Activated naive CD8-positive, alpha-beta T cell treated with anti-CD3 and anti-CD28 coated beads, Interleukin-2, amount 50 U/mL, for 16 hours (primary cell): ENCODE measurements at regions not wholly inside any gene's neighbourhood (a gene's known extent, or its start where the extent isn't known, plus 50 kb on each side); places are given as distances from the start of the nearest gene placed in this dataset.

ENCODE experiments used
- DNase-seq: peaks from one replicate; pipeline ENCODE4 v3.0.0-alpha.2; 2020; ENCODE audit warnings: low read depth, low spot score

- DNase-seq, result no peak
Measured at GRCh38 chr2:47315475-47315874, 53.6 kb upstream of the EPCAM start.

GRCh38 chr2:47313728-47314127 is 55.4 kb upstream of the EPCAM start:
- DNase-seq, result no peak

GRCh38 chr2:47313141-47313691 is 55.9 kb upstream of the EPCAM start:
- no peak for DNase-seq

- no peak for DNase-seq
Measured at GRCh38 chr2:47312491-47312850, 56.6 kb upstream of the EPCAM start.

DNA sequence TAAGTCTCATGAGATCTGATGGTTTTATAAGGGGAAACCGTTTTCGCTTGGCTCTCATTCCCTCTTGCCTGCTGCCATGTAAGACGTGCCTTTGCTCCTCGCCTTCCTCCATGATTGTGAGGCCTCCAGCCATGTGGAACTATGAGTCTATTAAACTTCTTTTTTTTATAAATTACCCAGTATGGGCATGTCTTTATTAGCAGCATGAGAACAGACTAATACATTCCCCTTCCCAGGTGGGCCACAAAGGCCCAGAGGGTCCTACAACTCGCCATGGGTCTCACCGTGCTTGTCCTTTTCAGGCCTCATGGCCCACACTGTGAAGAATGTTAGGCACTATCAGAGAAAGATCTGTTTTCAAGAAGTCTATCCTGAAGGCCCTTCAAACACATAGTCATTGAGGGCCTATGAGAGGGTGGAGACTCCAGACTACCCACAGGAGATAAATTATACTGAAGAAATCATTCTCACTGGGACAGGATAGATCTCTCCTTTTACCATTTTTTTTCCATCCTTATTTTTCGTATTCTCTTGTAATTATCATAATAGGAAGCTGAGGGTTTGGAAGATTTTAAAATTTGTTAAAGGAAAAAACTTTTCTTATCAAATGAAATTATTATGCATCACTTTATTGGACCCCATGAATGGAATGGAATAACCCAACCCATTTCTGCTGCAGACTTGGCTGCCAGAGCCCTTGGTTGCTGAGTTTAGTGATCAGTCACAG is 57.2 kb upstream of the EPCAM start:
- DNase-seq, result no peak

DNA sequence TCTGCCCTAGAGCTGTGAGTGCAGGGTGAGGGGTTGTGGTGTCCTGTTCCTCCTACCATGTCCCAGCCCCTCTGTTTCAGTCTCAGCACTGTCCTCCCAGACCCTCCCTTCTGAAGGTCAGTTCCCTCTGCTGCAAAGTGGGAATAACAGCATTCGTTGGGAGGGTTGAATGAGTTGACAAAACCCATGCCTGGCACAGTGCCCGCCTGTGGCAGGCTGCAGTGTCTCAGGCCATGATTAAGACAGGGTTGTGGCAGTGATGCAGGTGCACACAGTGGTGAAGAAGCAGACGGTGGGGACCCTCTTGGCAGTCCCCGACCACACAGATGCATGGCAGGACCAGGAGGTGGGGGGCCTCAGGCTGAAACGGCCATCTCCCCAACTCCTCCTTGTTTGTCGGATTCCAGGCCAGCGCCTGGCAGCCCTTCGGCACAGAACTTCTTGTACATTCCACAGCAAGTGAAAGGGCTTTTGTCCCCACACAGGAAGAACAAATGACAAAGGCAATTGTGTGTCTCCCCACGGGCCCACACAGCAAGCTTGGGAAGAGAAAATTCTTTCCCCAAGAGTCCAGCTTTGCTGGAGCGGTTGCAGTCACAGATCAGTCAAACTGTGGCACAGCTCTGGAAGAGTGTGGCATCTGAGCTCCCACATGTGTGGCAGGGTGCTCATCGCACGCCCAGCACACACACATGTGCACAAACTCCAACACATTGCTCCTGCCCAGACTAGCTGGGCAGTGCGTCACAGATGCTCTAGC is 58.1 kb upstream of the EPCAM start:
- DNase-seq, result no peak

- DNase-seq, result no peak
Measured at GRCh38 chr2:47309952-47310800, 58.9 kb upstream of the EPCAM start.

DNA sequence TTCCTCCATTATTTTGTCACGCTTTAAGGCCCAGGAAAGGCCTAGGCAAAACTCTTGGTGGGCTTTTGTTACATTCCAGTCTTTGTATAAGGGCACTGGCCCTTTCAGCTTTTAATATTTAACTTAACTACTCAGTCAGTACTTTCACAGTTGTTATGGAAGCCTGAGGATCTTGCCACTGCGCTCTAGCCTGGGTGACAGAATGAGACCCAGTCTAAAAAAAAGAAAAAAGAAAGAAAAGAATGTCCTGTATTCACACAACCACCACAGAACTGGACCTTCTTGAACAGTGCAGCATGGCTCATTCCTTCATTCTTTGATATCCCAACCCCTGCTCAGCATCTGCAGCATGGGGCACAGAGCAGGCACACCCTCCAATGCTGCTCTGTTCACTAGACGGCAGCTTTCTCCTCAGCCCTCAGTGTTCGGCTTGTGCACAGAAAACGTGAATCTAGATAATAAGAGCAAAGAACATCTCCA is 59.6 kb upstream of the EPCAM start:
- no peak for DNase-seq

DNA sequence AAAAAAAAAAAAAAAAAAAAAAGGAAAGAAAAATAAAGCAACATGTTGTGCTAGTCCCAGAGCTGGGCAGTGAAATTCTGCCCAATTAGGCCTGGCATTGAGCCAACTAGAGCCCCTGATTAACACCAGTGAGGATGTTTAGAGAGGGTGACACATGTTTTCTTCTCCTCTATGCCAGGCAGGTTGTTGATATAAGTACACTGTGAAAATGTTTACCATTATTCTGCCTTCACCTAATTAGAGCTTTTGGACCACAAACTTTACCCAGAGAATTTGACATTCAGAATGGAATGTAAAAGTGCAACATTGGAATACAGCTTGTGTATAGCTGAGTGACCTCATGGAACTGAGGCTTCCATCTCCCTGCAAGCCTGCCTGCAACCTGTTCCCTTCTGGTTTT is 62.0 kb upstream of the EPCAM start:
- no peak for DNase-seq

DNA sequence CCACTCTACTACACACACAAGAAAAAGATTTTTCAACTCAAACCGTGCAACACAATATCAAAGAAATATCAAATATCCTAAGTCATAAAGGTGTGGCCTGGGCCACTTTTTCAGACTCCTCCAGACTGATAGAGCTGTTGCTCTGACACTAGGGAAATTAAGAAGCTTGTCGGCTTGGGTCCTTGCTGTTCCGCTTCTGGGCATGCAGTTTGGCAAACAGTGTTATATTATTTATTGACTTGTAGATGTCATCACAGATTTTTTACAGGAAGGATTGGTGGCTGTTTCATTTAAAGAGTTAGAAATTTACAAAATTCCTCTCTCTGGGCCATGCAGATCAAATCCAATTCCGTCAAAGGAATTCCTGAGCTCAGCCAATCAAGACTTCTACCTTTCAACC is 64.5 kb upstream of the EPCAM start:
- no peak for DNase-seq

DNA sequence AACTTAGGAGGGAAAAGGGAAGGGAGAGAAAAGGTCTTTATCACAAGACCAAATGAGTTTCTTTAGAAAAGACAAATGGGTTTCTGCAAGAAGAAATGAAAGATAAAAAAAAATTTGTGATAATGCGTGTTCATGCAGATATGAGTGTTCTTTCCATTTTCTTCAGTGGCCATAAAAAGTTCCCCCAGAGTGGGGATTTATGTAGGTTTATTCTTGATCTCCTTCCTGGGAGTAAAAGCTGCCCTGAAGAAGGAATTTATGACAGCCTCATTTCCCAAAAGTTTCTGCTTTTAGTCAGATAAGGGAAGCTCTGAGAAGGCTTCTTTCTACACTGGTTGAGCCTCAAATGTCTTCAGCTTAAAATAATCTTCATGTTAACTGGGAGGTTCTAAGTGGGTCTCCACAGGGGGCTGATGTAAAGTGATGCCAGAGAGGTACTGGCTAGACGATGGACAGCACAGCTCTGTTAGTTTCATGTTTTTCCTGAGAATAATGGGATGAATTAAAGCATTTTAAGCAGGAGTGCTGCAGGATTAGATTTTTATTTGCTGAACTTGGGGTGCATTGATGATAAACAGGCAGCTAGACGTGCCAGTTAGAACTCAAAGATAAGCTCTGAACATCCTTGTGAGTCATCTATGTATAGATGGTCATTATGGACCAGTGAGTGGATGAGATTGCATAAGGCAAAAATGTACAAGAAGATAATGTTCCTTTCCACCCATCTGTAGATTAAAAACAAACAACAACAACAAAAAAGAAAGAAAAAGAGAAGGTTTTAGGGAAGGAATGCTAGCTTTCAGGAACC is 65.6 kb upstream of the EPCAM start:
- DNase-seq, result no peak

- no peak for DNase-seq
Measured at GRCh38 chr2:47302308-47302707, 66.8 kb upstream of the EPCAM start.

DNA sequence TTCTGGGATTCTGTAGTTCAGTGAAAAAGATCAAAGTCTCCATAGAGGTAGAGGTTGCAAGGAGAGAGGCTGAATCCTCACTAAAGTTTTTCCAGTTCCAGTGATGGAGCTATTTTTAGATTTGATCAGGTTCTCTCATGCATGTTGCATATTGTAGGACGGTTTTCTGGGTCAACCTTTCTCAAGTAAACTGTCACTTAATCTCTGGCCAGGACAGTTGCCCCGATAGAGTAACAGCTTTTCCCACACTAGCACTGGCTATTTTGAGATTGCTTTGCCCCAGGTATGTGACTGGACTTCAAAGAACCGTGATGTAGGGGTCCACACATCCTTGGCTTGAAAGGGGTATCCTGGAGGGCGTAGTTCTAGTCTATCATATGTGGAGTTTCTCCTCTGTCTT is 67.4 kb upstream of the EPCAM start:
- DNase-seq, result no peak

GRCh38 chr2:47301277-47301618 is 67.9 kb upstream of the EPCAM start:
- DNase-seq, result no peak

- no peak for DNase-seq
Measured at GRCh38 chr2:47300609-47301276, 68.4 kb upstream of the EPCAM start.

DNA sequence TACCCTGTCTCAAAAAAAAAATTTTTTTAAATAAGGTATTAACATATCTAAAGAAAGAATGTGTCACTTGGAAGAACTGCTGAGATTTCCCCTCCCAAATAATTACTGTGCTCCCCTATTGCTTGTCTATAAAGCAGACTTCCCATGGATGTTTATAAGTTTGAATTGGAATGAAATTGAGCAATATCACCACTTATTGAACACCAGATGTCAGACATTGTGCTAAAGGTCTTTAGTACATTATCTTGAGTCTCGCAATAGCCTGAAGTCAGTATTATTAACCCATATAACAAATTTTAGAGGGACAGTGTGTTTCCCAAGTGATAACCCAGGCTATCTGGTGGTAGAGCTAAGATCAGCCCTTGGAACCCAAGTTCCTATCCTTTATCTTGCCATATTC is 69.0 kb upstream of the EPCAM start:
- DNase-seq, result no peak

- no peak for DNase-seq
Measured at GRCh38 chr2:47299555-47299954, 69.6 kb upstream of the EPCAM start.

DNA sequence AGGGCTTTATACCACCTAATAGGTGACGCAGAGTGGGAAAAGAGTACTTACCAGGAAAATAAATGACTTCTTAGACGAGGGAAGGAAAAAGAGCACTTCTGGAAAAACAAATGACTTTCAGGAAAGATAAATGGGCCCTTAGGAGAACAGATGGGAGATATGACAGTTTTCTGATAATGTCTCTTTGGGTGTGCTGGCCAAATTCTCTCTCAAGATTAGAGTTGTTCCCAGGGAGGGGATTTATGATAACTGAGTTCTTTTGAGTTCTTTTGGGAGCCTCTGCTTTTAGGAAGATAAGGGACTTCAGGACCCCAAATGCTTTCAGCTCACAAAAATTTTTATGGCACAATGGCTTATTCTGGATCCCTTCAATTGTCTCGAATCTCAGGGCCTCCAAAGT is 70.3 kb upstream of the EPCAM start:
- DNase-seq, result no peak

GRCh38 chr2:47297767-47298425 is 71.2 kb upstream of the EPCAM start:
- no peak for DNase-seq

- no peak for DNase-seq
Measured at GRCh38 chr2:47295981-47296635, 73.0 kb upstream of the EPCAM start.
